Panc1 (cell line): ENCODE measurements at regions not wholly inside any gene's neighbourhood (a gene's known extent, or its start where the extent isn't known, plus 50 kb on each side); places are given as distances from the start of the nearest gene placed in this dataset.

Source experiments
- ATAC-seq: fragments of 200-7000 bp; cut with Tn5 transposase; 2 replicates; pipeline ENCODE4 v1.9.1; 2020; ENCODE audit warnings: mild to moderate bottlenecking, moderate library complexity
- BruUV-seq: library from RNA; stranded (reverse); fragments of 400-500 nt; replicated peaks from 2 replicates; lab custom pipeline; 2021; lab: Mats Ljungman, UMichigan
- CTCF ChIA-PET: fragments of 300-600 bp; sonication (Branson Sonifier 250); formaldehyde crosslinking; loops from one replicate; lab custom pipeline; 2022; ENCODE audit warnings: antibody characterized with exemption; lab: Charles Lee
- POLR2A ChIA-PET: fragments of 300-600 bp; sonication (Branson Sonifier 250); formaldehyde crosslinking; loops from one replicate; lab custom pipeline; 2022; ENCODE audit warnings: antibody characterized with exemption; lab: Charles Lee
- DNase-seq: peaks from one replicate; pipeline ENCODE4 v3.0.0-alpha.2; 2010; ENCODE audit warnings: low read depth, low spot score
- H3K27ac ChIP-seq: 2 replicates; pipeline ENCODE4 v1.5.1; 2011; ENCODE audit warnings: mild to moderate bottlenecking, low read length, inconsistent platforms
- H3K27me3 ChIP-seq: fragments of 200-500 bp; sonication (Bioruptor generic); 2 replicates; pipeline ENCODE4 v1.6.0; 2014; ENCODE audit warnings: low read length, inconsistent platforms; ENCODE audit not compliant: control insufficient read depth, insufficient read depth
- H3K36me3 ChIP-seq: fragments of 200-500 bp; sonication (Bioruptor generic); 2 replicates; pipeline ENCODE4 v1.5.1; 2014; ENCODE audit warnings: inconsistent platforms, mild to moderate bottlenecking, low read length, moderate library complexity; ENCODE audit not compliant: control insufficient read depth, insufficient read depth
- H3K4me1 ChIP-seq: 2 replicates; pipeline ENCODE4 v1.5.1; 2011; ENCODE audit warnings: inconsistent platforms, mild to moderate bottlenecking, low read length, moderate library complexity; ENCODE audit not compliant: control insufficient read depth, insufficient read depth
- H3K4me3 ChIP-seq, 2 experiments: 2 replicates each; pipeline ENCODE4 v1.5.1; 2011 to 2012; ENCODE audit warnings: low read depth in 2 of 2, low read length in 2 of 2, mild to moderate bottlenecking in 2 of 2, inconsistent platforms in 1 of 2, moderate library complexity in 1 of 2
- H3K9me3 ChIP-seq: fragments of 200-500 bp; sonication (Bioruptor generic); 2 replicates; pipeline ENCODE4 v1.5.1; 2014; ENCODE audit warnings: low read depth, mild to moderate bottlenecking, inconsistent platforms, low read length, moderate library complexity; ENCODE audit not compliant: control insufficient read depth, insufficient read depth
- CTCF ChIP-seq: fragments of 450-650 bp; IDR thresholded peaks from 2 replicates; pipeline ENCODE4 v1.5.1; 2017; ENCODE audit warnings: mild to moderate bottlenecking
- POLR2AphosphoS5 ChIP-seq: IDR thresholded peaks from 2 replicates; pipeline ENCODE4 v1.6.1; 2012; ENCODE audit warnings: mild to moderate bottlenecking, low read depth, low read length, moderate library complexity
- REST ChIP-seq, 2 experiments: IDR thresholded peaks; 2 replicates each; pipeline ENCODE4 v1.6.1; 2011 to 2012; ENCODE audit warnings: low read depth in 2 of 2, control low read depth in 1 of 2, low read length in 1 of 2, mild to moderate bottlenecking in 1 of 2, moderate library complexity in 1 of 2; ENCODE audit not compliant: insufficient read depth in 1 of 2
- SIN3A ChIP-seq: IDR thresholded peaks from 2 replicates; pipeline ENCODE4 v1.6.1; 2012; ENCODE audit warnings: low read depth, mild to moderate bottlenecking, low read length, moderate library complexity, borderline replicate concordance; ENCODE audit not compliant: insufficient read depth
- TCF7L2 ChIP-seq: IDR thresholded peaks from 2 replicates; pipeline ENCODE4 v1.6.1; 2011; ENCODE audit warnings: mild to moderate bottlenecking, low read depth, low read length, inconsistent platforms
- in situ Hi-C: cut with HindIII; loops from 2 replicates; pipeline ENCODE4 v1.10.0; 2016; ENCODE audit warnings: low sequenced_read_pairs, low pct_unique_long_range_greater_than_20kb
- intact Hi-C: fragments of 100-400 bp; cut with micrococcal nuclease; formaldehyde crosslinking; loops from one replicate; pipeline ENCODE4 v1.10.0; 2022; ENCODE audit not compliant: unreplicated experiment

- intact Hi-C loops, result no loop called here
- in situ Hi-C loops, result no loop called here
- TF ChIP-seq POLR2AphosphoS5 (no peak), REST (IDR thresholded peaks at IDR 0.05; ENCODE audit: insufficient read depth in 1 of 2, low read depth in 2 of 2, low read length in 1 of 2) (no peak), TCF7L2 (no peak), CTCF (no peak), SIN3A (no peak)
Measured at GRCh38 chr3:73874606-73875369, 250.0 kb upstream of the PDZRN3 start.

GRCh38 chr3:73874161-73874560, 249.4 kb upstream of the PDZRN3 start:
- H3K27ac ChIP-seq, result no peak overlapping the region
- H3K4me3 ChIP-seq, result no peak overlapping the region
- no peaks in the 10 kb centered on the region for H3K4me1 ChIP-seq
- H3K36me3 ChIP-seq, result no peaks in the 10 kb centered on the region
- intact Hi-C loops, result no loop called here
- POLR2A ChIA-PET, result no interaction called here
- no peak for ATAC-seq
- no peaks in the 10 kb centered on the region for H3K27me3 ChIP-seq
- DNase-seq, result no peak
- CTCF ChIA-PET, result no interaction called here
- H3K9me3 ChIP-seq, result no peaks in the 10 kb centered on the region
- TF ChIP-seq REST (IDR thresholded peaks at IDR 0.05; ENCODE audit: insufficient read depth in 1 of 2, low read depth in 2 of 2, low read length in 1 of 2), result no peak
- in situ Hi-C loops, result no loop called here
- no TSS peak for BruUV-seq

More at GRCh38 chr3:73874606-73875369, 250.0 kb upstream of the PDZRN3 start:
- CTCF ChIA-PET, result no interaction called here
- Histone ChIP-seq H3K4me1 (no peaks in the 10 kb centered on the region), H3K27ac (no peak overlapping the region), H3K36me3 (no peaks in the 10 kb centered on the region), H3K4me3 (no peak overlapping the region), H3K27me3 (no peaks in the 10 kb centered on the region), H3K9me3 (no peaks in the 10 kb centered on the region)
- no peak for ATAC-seq
- DNase-seq, result no peak
- BruUV-seq, result no TSS peak
- POLR2A ChIA-PET, result no interaction called here
